GM12892 (cell line): ENCODE measurements at regions not wholly inside any gene's neighbourhood (a gene's known extent, or its start where the extent isn't known, plus 50 kb on each side); places are given as distances from the start of the nearest gene placed in this dataset.

Experiments used
- POLR2A ChIP-seq: IDR thresholded peaks from 2 replicates; pipeline ENCODE4 v1.6.1; 2011; ENCODE audit warnings: low read depth, low read length, control low read depth
- POLR2AphosphoS5 ChIP-seq: IDR thresholded peaks from 2 replicates; pipeline ENCODE4 v1.6.1; 2011; ENCODE audit warnings: low read depth, low read length, control low read depth
- TAF1 ChIP-seq: IDR thresholded peaks from 2 replicates; pipeline ENCODE4 v1.6.1; 2011; ENCODE audit warnings: low read depth, mild to moderate bottlenecking, control low read depth, low read length, borderline replicate concordance

DNA sequence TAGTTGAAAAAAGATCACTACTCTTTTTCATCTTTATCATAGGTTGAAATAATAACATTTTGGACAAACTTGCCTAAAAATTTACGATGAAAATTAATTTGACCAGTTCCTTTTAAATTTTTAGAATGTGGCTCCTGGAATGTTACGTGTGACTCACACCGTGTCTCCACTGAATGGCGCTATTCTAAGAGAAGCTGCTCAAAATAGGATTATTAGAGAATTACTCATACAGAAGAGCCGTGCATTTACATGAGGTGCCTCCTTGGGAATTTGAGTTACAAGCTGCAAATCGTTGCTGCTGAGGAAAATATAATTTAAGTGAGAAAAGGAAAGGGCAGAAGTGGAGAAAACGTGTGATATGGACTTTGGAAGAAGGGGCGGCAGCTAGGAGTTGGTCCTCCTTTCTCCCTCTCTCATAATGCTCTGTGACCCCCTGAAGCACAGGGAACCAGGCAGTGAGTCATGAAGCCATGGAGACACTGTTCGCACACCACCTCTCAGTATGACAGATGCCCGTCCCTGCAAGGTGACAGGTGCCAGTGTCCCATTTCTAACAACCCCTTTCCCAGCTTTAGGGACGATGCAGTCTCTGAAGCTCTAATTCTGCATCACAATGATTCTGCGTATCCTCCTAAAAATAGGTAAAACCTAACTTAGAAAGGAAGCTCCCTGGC lies 323.2 kb upstream of the COBL start:
- no peak for TF ChIP-seq POLR2A
- no peak for TF ChIP-seq TAF1
- no peak for TF ChIP-seq POLR2AphosphoS5
